ENCODE measurements at regions not wholly inside any gene's neighbourhood (a gene's known extent, or its start where the extent isn't known, plus 50 kb on each side); places are given as distances from the start of the nearest gene placed in this dataset.

GRCh38 chr11:91860661-91861060, 364.0 kb upstream of the FAT3 start:
- no peak for TF ChIP-seq POLR2A (IDR thresholded peaks at IDR 0.05; ENCODE audit: low read depth, low read length)
- no peak for TF ChIP-seq CTCF (IDR thresholded peaks at IDR 0.05; ENCODE audit: extremely low read depth in 1 of 2, insufficient read depth in 1 of 2, low read depth in 1 of 2, low read length in 2 of 2)
- no peak for TF ChIP-seq MAX (IDR thresholded peaks at IDR 0.05; ENCODE audit: insufficient read depth, insufficient read length)
- TF ChIP-seq EZH2 (IDR thresholded peaks at IDR 0.05; ENCODE audit: borderline replicate concordance, low read depth, low read length, severe bottlenecking), result no peak
- TF ChIP-seq MYC (IDR thresholded peaks at IDR 0.05; ENCODE audit: low read depth, low read length), result no peak
- no peak for TF ChIP-seq JUN (IDR thresholded peaks at IDR 0.05; ENCODE audit: borderline replicate concordance, insufficient read depth, insufficient read length, low read depth)
- TF ChIP-seq FOS (IDR thresholded peaks at IDR 0.05; ENCODE audit: borderline replicate concordance, insufficient read depth, low read length), result no peak

Measured in endothelial cell of umbilical vein (primary cell).